TTC549 (cell line): ENCODE measurements at regions not wholly inside any gene's neighbourhood (a gene's known extent, or its start where the extent isn't known, plus 50 kb on each side); places are given as distances from the start of the nearest gene placed in this dataset.

ENCODE experiments used
- FAIRE-seq: peaks from 2 replicates; lab custom pipeline; 2012; peaks lifted over from hg19 to GRCh38; lab: Jason Lieb, UNC

- FAIRE-seq: no peak
These were observed 148.1 kb upstream of the DMRT1 start for GRCh38 chr9:693201-694091.

- no peak for FAIRE-seq
These were observed 147.4 kb upstream of the DMRT1 start for GRCh38 chr9:694092-694402.

- FAIRE-seq: no peak
These were observed 146.9 kb upstream of the DMRT1 start for GRCh38 chr9:694403-695154.

GRCh38 chr9:695252-695651 is 146.2 kb upstream of the DMRT1 start:
- FAIRE-seq: no peak

- FAIRE-seq: no peak
These were observed 144.9 kb upstream of the DMRT1 start for GRCh38 chr9:696332-697323.

GRCh38 chr9:698276-698675 is 143.2 kb upstream of the DMRT1 start:
- FAIRE-seq: no peak

GRCh38 chr9:698954-699353 is 142.5 kb upstream of the DMRT1 start:
- no peak for FAIRE-seq

GRCh38 chr9:699396-699795 is 142.1 kb upstream of the DMRT1 start:
- FAIRE-seq: no peak

- no peak for FAIRE-seq
These were observed 140.9 kb upstream of the DMRT1 start for GRCh38 chr9:700365-701282.

- no peak for FAIRE-seq
These were observed 138.1 kb upstream of the DMRT1 start for GRCh38 chr9:703392-703791.

GRCh38 chr9:706073-706472 is 135.4 kb upstream of the DMRT1 start:
- FAIRE-seq: no peak

- FAIRE-seq: no peak
These were observed 134.7 kb upstream of the DMRT1 start for GRCh38 chr9:706606-707459.

GRCh38 chr9:708182-708550 is 133.3 kb upstream of the DMRT1 start:
- FAIRE-seq: no peak

- FAIRE-seq: no peak
These were observed 132.7 kb upstream of the DMRT1 start for GRCh38 chr9:708551-709432.

GRCh38 chr9:710951-711745 is 130.3 kb upstream of the DMRT1 start:
- FAIRE-seq: no peak

- no peak for FAIRE-seq
These were observed 129.5 kb upstream of the DMRT1 start for GRCh38 chr9:711761-712553.

- no peak for FAIRE-seq
These were observed 128.9 kb upstream of the DMRT1 start for GRCh38 chr9:712643-713042.

- FAIRE-seq: no peak
These were observed 128.4 kb upstream of the DMRT1 start for GRCh38 chr9:713091-713490.
